Activated B cell treated with CpG ODN at 0.5 μM for 24 hours (primary cell): ENCODE measurements at regions not wholly inside any gene's neighbourhood (a gene's known extent, or its start where the extent isn't known, plus 50 kb on each side); places are given as distances from the start of the nearest gene placed in this dataset.

Experiments used
- ATAC-seq: fragments of 200-7000 bp; cut with Tn5 transposase; one replicate; pipeline ENCODE4 v1.10.0; 2021; ENCODE audit warnings: low read depth, mild to moderate bottlenecking, moderate library complexity
- CTCF ChIA-PET: fragments of 350-600 bp; sonication (Branson Sonifier 250); formaldehyde crosslinking; loops from one replicate; lab custom pipeline; 2021; ENCODE audit warnings: antibody characterized with exemption; lab: Charles Lee
- POLR2A ChIA-PET: fragments of 350-600 bp; sonication (Branson Sonifier 250); formaldehyde crosslinking; loops from one replicate; lab custom pipeline; 2021; ENCODE audit warnings: antibody characterized with exemption; lab: Charles Lee
- DNase-seq: peaks from one replicate; pipeline ENCODE4 v3.0.0; 2022
- H3K27ac Mint-ChIP-seq: one replicate; pipeline ENCODE4 v1.8.0; 2020; ENCODE audit warnings: mixed read lengths
- H3K27me3 Mint-ChIP-seq: one replicate; pipeline ENCODE4 v1.8.0; 2021; ENCODE audit warnings: mixed read lengths
- H3K36me3 Mint-ChIP-seq: one replicate; pipeline ENCODE4 v1.8.0; 2021; ENCODE audit warnings: low read depth, mixed read lengths
- H3K4me1 Mint-ChIP-seq: one replicate; pipeline ENCODE4 v1.8.0; 2021; ENCODE audit warnings: mixed read lengths
- H3K4me3 Mint-ChIP-seq: one replicate; pipeline ENCODE4 v1.8.0; 2020; ENCODE audit warnings: mild to moderate bottlenecking, mixed read lengths
- H3K9me3 Mint-ChIP-seq: one replicate; pipeline ENCODE4 v1.8.0; 2020; ENCODE audit warnings: mixed read lengths
- CTCF ChIP-seq: fragments of 200-600 bp; IDR thresholded peaks from one replicate; pipeline ENCODE4 v1.8.0; 2022; ENCODE audit warnings: antibody characterized with exemption, mild to moderate bottlenecking
- intact Hi-C: fragments of 100-400 bp; cut with micrococcal nuclease; formaldehyde crosslinking; loops from one replicate; pipeline ENCODE4 v1.15.1; 2024

GRCh38 chr6:105967917-105968602 is 118.1 kb upstream of the PRDM1 start:
- no peak overlapping the region for H3K27ac Mint-ChIP-seq
- CTCF ChIA-PET = no interaction called here
- H3K36me3 Mint-ChIP-seq = peaks cover 6% of the 10 kb centered on the region
- no peak for TF ChIP-seq CTCF
- intact Hi-C loops = no loop called here
- DNase-seq (no peak), ATAC-seq (no peak)
- H3K4me1 Mint-ChIP-seq = no peaks in the 10 kb centered on the region
- POLR2A ChIA-PET = no interaction called here
- H3K27me3 Mint-ChIP-seq = peaks cover 16% of the 10 kb centered on the region
- H3K4me3 Mint-ChIP-seq = no peak overlapping the region
- H3K9me3 Mint-ChIP-seq = peaks cover 17% of the 10 kb centered on the region

- Mint-ChIP-seq H3K27ac (no peak overlapping the region), H3K27me3 (peaks cover 10% of the 10 kb centered on the region), H3K36me3 (no peaks in the 10 kb centered on the region), H3K9me3 (peaks cover 6% of the 10 kb centered on the region), H3K4me3 (no peak overlapping the region), H3K4me1 (no peaks in the 10 kb centered on the region)
- CTCF ChIA-PET = no interaction called here
- intact Hi-C loops = no loop called here
- DNase-seq (no peak), ATAC-seq (no peak)
- TF ChIP-seq CTCF = no peak
- POLR2A ChIA-PET = interaction anchor here (0.6 kb wide), 1 partner anchor 16 kb away, joined by 4 read pairs; no protein-coding TSS in a partner anchor
Observed at GRCh38 chr6:105966481-105966880, 119.7 kb upstream of the PRDM1 start.

GRCh38 chr6:105964979-105965760 is 121.0 kb upstream of the PRDM1 start:
- no peak for TF ChIP-seq CTCF
- H3K27me3 Mint-ChIP-seq = peaks cover 7% of the 10 kb centered on the region
- no peak overlapping the region for H3K4me3 Mint-ChIP-seq
- H3K4me1 Mint-ChIP-seq = no peaks in the 10 kb centered on the region
- intact Hi-C loops = no loop called here
- ChIA-PET CTCF (no interaction called here), POLR2A (no interaction called here)
- ATAC-seq = no peak
- no peak for DNase-seq
- H3K36me3 Mint-ChIP-seq = no peaks in the 10 kb centered on the region
- no peak overlapping the region for H3K27ac Mint-ChIP-seq
- H3K9me3 Mint-ChIP-seq = peaks cover 6% of the 10 kb centered on the region

GRCh38 chr6:105954148-105954547 is 132.0 kb upstream of the PRDM1 start:
- H3K27me3 Mint-ChIP-seq = peaks cover 2% of the 10 kb centered on the region

More at GRCh38 chr6:105954148-105954547, 132.0 kb upstream of the PRDM1 start:
- Mint-ChIP-seq H3K27ac (no peak overlapping the region), H3K36me3 (no peaks in the 10 kb centered on the region), H3K9me3 (no peaks in the 10 kb centered on the region), H3K4me1 (no peaks in the 10 kb centered on the region), H3K4me3 (no peak overlapping the region)
- no peak for DNase-seq
- ChIA-PET CTCF (no interaction called here), POLR2A (interaction anchor here (0.6 kb wide), 1 partner anchor 200 kb away, joined by 3 read pairs; no protein-coding TSS in a partner anchor)
- intact Hi-C loops = no loop called here
- ATAC-seq = no peak
- TF ChIP-seq CTCF = no peak
